ENCODE measurements at regions not wholly inside any gene's neighbourhood (a gene's known extent, or its start where the extent isn't known, plus 50 kb on each side); places are given as distances from the start of the nearest gene placed in this dataset.

- TF ChIP-seq ZNF274 (IDR thresholded peaks at IDR 0.05; ENCODE audit: low read depth, low read length) (no peak), YY1 (IDR thresholded peaks at IDR 0.05; ENCODE audit: insufficient read depth, insufficient read length) (no peak), SUZ12 (IDR thresholded peaks at IDR 0.05; ENCODE audit: extremely low read depth, insufficient read depth, insufficient read length) (no peak)
Observed at GRCh38 chr14:46054526-46054925, 597.1 kb downstream of the RPL10L start.
